Neural cell (in vitro differentiated cells): ENCODE measurements at regions not wholly inside any gene's neighbourhood (a gene's known extent, or its start where the extent isn't known, plus 50 kb on each side); places are given as distances from the start of the nearest gene placed in this dataset.

ENCODE experiments used
- H2AFZ ChIP-seq: fragments of 200-600, 300-800 bp; sonication (generic), shearing (Covaris generic); 2 replicates; pipeline ENCODE4 v1.6.0; 2014; ENCODE audit warnings: low read depth, mild to moderate bottlenecking, antibody characterized with exemption, low read length, moderate library complexity
- H3F3A ChIP-seq: fragments of 200-600 bp; shearing (Covaris generic); 2 replicates; pipeline ENCODE4 v1.6.1; 2016; ENCODE audit warnings: mild to moderate bottlenecking, moderate library complexity, mixed read lengths, antibody characterized with exemption, low read length; ENCODE audit not compliant: insufficient read depth, poor library complexity, severe bottlenecking
- H3K27ac ChIP-seq: fragments of 200-600, 300-800 bp; sonication (generic), shearing (Covaris generic); 2 replicates; pipeline ENCODE4 v1.5.1; 2014; ENCODE audit warnings: mild to moderate bottlenecking, low read length, moderate library complexity
- H3K27me3 ChIP-seq: fragments of 300-800, 200-600 bp; sonication (generic), shearing (Covaris generic); 2 replicates; pipeline ENCODE4 v1.6.0; 2014; ENCODE audit warnings: mild to moderate bottlenecking, low read depth, low read length, moderate library complexity; ENCODE audit not compliant: insufficient read depth
- H3K36me3 ChIP-seq: fragments of 300-800, 200-600 bp; sonication (generic), shearing (Covaris generic); 2 replicates; pipeline ENCODE4 v1.5.1; 2014; ENCODE audit warnings: mild to moderate bottlenecking, antibody characterized with exemption, low read length, moderate library complexity; ENCODE audit not compliant: insufficient read depth
- H3K4me2 ChIP-seq: fragments of 300-800, 200-600 bp; sonication (generic), shearing (Covaris generic); 2 replicates; pipeline ENCODE4 v1.6.0; 2014; ENCODE audit warnings: mild to moderate bottlenecking, low read length
- H3K4me3 ChIP-seq: fragments of 300-800, 200-600 bp; sonication (generic), shearing (Covaris generic); 2 replicates; pipeline ENCODE4 v1.5.1; 2014; ENCODE audit warnings: mild to moderate bottlenecking, low read length, moderate library complexity
- H3K79me2 ChIP-seq: fragments of 200-600 bp; shearing (Covaris generic); replicated peaks from 2 replicates; pipeline ENCODE4 v1.6.0; 2014; ENCODE audit warnings: mild to moderate bottlenecking, low read length, moderate library complexity; ENCODE audit not compliant: insufficient read depth
- H3K9ac ChIP-seq: fragments of 300-800, 200-600 bp; sonication (generic), shearing (Covaris generic); 2 replicates; pipeline ENCODE4 v1.6.1; 2016; ENCODE audit warnings: mild to moderate bottlenecking, low read length, mixed read lengths
- H3K9me2 ChIP-seq: fragments of 200-600 bp; shearing (Covaris generic); 2 replicates; pipeline ENCODE4 v1.6.1; 2016; ENCODE audit warnings: mild to moderate bottlenecking, low read length, mixed read lengths; ENCODE audit not compliant: insufficient read depth
- H3K9me3 ChIP-seq: fragments of 200-600, 300-800 bp; sonication (generic), shearing (Covaris generic); 2 replicates; pipeline ENCODE4 v1.6.1; 2016; ENCODE audit warnings: mild to moderate bottlenecking, mixed run types, low read length, moderate library complexity, mixed read lengths
- H4K20me1 ChIP-seq: fragments of 200-600 bp; shearing (Covaris generic); 2 replicates; pipeline ENCODE4 v1.6.1; 2016; ENCODE audit warnings: mild to moderate bottlenecking, mixed run types; ENCODE audit not compliant: insufficient read depth
- EP300 ChIP-seq: fragments of 450-650 bp; conservative IDR thresholded peaks from 2 replicates; pipeline ENCODE4 v1.6.1; 2014; ENCODE audit warnings: antibody characterized with exemption, mild to moderate bottlenecking, moderate library complexity; ENCODE audit not compliant: poor library complexity, severe bottlenecking
- EZH2 ChIP-seq: fragments of 200-600, 300-800 bp; shearing (Covaris generic), sonication (generic); IDR thresholded peaks from 2 replicates; pipeline ENCODE4 v1.6.1; 2014; ENCODE audit warnings: antibody characterized with exemption, low read length, borderline replicate concordance, mild to moderate bottlenecking; ENCODE audit not compliant: insufficient read depth, poor library complexity, severe bottlenecking
- MXI1 ChIP-seq: fragments of 450-650 bp; conservative IDR thresholded peaks from 2 replicates; pipeline ENCODE4 v1.6.1; 2014; ENCODE audit warnings: antibody characterized with exemption, mild to moderate bottlenecking; ENCODE audit not compliant: poor library complexity, severe bottlenecking
- POLR2AphosphoS5 ChIP-seq: IDR thresholded peaks from 2 replicates; pipeline ENCODE4 v1.6.1; 2012
- RAD21 ChIP-seq: fragments of 450-650 bp; conservative IDR thresholded peaks from 2 replicates; pipeline ENCODE4 v1.6.1; 2014; ENCODE audit warnings: antibody characterized with exemption, mild to moderate bottlenecking, moderate library complexity
- SMC3 ChIP-seq: fragments of 450-650 bp; conservative IDR thresholded peaks from 2 replicates; pipeline ENCODE4 v1.6.1; 2014; ENCODE audit warnings: antibody characterized with exemption, mild to moderate bottlenecking, moderate library complexity; ENCODE audit not compliant: poor library complexity
- TAF1 ChIP-seq: IDR thresholded peaks from 2 replicates; pipeline ENCODE4 v1.6.1; 2012; ENCODE audit warnings: low read depth
- TF ChIP-seq, protein P1 (sequence below): IDR thresholded peaks from 2 replicates; pipeline ENCODE4 v1.6.1; 2012; ENCODE audit warnings: borderline replicate concordance
- TF ChIP-seq, protein P2 (sequence below): fragments of 450-650 bp; IDR thresholded peaks from 2 replicates; pipeline ENCODE4 v1.5.1; 2014; ENCODE audit warnings: antibody characterized with exemption, mild to moderate bottlenecking, moderate library complexity; ENCODE audit not compliant: poor library complexity, severe bottlenecking

DNA sequence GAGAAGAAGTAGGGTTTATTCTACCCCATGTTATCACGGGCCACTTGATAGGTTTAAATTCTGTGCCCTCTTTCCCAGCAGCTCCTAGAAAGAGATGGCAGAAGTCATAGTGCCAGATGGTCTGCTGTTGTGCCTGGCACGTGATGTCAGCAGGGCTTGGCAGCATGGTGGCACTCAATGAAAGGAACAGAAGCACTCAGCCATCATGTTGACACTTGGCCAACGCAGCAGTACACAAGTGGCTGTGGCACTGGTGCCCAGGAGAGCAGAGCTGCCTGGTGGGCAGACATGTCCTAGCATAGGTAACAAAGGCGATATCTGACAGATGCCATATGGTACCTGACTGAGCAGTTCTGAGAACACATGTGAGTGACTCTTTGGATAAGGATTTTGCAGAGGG lies 796.4 kb upstream of the ACO1 start:
- H4K20me1 ChIP-seq, result no peaks in the 10 kb centered on the region
- no peak overlapping the region for H3K4me3 ChIP-seq
- H2AFZ ChIP-seq, result no peak overlapping the region
- H3K9ac ChIP-seq, result no peak overlapping the region
- no peaks in the 10 kb centered on the region for H3K79me2 ChIP-seq
- H3F3A ChIP-seq, result no peaks in the 10 kb centered on the region
- no peaks in the 10 kb centered on the region for H3K9me2 ChIP-seq
- H3K4me2 ChIP-seq, result no peak overlapping the region
- H3K9me3 ChIP-seq, result no peaks in the 10 kb centered on the region
- no peak overlapping the region for H3K27ac ChIP-seq
- H3K36me3 ChIP-seq, result no peaks in the 10 kb centered on the region
- no peaks in the 10 kb centered on the region for H3K27me3 ChIP-seq
- no peak for TF ChIP-seq EZH2
- TF ChIP-seq RAD21, result no peak
- no peak for TF ChIP-seq EP300
- no peak for TF ChIP-seq SMC3
- TF ChIP-seq, protein P1, sequence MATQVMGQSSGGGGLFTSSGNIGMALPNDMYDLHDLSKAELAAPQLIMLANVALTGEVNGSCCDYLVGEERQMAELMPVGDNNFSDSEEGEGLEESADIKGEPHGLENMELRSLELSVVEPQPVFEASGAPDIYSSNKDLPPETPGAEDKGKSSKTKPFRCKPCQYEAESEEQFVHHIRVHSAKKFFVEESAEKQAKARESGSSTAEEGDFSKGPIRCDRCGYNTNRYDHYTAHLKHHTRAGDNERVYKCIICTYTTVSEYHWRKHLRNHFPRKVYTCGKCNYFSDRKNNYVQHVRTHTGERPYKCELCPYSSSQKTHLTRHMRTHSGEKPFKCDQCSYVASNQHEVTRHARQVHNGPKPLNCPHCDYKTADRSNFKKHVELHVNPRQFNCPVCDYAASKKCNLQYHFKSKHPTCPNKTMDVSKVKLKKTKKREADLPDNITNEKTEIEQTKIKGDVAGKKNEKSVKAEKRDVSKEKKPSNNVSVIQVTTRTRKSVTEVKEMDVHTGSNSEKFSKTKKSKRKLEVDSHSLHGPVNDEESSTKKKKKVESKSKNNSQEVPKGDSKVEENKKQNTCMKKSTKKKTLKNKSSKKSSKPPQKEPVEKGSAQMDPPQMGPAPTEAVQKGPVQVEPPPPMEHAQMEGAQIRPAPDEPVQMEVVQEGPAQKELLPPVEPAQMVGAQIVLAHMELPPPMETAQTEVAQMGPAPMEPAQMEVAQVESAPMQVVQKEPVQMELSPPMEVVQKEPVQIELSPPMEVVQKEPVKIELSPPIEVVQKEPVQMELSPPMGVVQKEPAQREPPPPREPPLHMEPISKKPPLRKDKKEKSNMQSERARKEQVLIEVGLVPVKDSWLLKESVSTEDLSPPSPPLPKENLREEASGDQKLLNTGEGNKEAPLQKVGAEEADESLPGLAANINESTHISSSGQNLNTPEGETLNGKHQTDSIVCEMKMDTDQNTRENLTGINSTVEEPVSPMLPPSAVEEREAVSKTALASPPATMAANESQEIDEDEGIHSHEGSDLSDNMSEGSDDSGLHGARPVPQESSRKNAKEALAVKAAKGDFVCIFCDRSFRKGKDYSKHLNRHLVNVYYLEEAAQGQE, result no peak
- TF ChIP-seq, protein P2, sequence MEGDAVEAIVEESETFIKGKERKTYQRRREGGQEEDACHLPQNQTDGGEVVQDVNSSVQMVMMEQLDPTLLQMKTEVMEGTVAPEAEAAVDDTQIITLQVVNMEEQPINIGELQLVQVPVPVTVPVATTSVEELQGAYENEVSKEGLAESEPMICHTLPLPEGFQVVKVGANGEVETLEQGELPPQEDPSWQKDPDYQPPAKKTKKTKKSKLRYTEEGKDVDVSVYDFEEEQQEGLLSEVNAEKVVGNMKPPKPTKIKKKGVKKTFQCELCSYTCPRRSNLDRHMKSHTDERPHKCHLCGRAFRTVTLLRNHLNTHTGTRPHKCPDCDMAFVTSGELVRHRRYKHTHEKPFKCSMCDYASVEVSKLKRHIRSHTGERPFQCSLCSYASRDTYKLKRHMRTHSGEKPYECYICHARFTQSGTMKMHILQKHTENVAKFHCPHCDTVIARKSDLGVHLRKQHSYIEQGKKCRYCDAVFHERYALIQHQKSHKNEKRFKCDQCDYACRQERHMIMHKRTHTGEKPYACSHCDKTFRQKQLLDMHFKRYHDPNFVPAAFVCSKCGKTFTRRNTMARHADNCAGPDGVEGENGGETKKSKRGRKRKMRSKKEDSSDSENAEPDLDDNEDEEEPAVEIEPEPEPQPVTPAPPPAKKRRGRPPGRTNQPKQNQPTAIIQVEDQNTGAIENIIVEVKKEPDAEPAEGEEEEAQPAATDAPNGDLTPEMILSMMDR, result no peak

DNA sequence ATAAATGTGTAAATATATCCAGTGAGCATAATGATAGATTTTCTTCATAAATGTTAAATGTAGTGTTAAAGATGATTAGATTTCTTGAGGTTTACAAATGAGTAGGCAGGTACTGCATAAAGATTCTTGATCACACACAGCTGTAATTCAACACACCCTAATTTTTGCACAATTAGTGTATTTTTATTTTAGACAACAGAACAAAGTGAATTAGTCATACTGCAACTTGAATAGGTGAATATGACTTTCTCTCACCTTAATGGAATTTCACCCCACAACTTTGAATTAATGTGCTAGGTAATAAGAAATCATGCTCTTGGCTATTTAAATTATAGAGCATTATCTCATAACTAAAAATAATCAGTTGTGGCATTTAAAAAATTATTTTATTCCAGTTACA lies 795.7 kb upstream of the ACO1 start:
- Histone ChIP-seq H3K9ac (no peak overlapping the region), H3K79me2 (no peaks in the 10 kb centered on the region), H3K4me3 (no peak overlapping the region), H3K9me3 (no peaks in the 10 kb centered on the region), H3K9me2 (no peaks in the 10 kb centered on the region), H3F3A (no peaks in the 10 kb centered on the region), H3K27ac (no peak overlapping the region), H2AFZ (no peak overlapping the region), H3K36me3 (no peaks in the 10 kb centered on the region), H3K4me2 (no peak overlapping the region), H3K27me3 (no peaks in the 10 kb centered on the region), H4K20me1 (no peaks in the 10 kb centered on the region)
- TF ChIP-seq, protein P1, result no peak
- no peak for TF ChIP-seq POLR2AphosphoS5
- TF ChIP-seq SMC3, result no peak
- TF ChIP-seq RAD21, result no peak
- TF ChIP-seq EP300, result no peak
- TF ChIP-seq, protein P2, result no peak
- no peak for TF ChIP-seq TAF1
- no peak for TF ChIP-seq MXI1
- TF ChIP-seq EZH2, result no peak
